ENCODE measurements at regions not wholly inside any gene's neighbourhood (a gene's known extent, or its start where the extent isn't known, plus 50 kb on each side); places are given as distances from the start of the nearest gene placed in this dataset.

- Histone ChIP-seq H3K27ac (no peak overlapping the region), H3K4me1 (no peaks in the 10 kb centered on the region), H3K4me3 (no peak overlapping the region), H3K9me3 (no peaks in the 10 kb centered on the region), H3K27me3 (no peaks in the 10 kb centered on the region), H3K36me3 (ENCODE audit: low read depth, missing control alignments) (no peaks in the 10 kb centered on the region)
- 22 to 31% methylated on average over 1 of the region's 1 CpG for WGBS, 2 donors
- TF ChIP-seq POLR2A (IDR thresholded peaks at IDR 0.05) = no peak
- TF ChIP-seq, protein P1, sequence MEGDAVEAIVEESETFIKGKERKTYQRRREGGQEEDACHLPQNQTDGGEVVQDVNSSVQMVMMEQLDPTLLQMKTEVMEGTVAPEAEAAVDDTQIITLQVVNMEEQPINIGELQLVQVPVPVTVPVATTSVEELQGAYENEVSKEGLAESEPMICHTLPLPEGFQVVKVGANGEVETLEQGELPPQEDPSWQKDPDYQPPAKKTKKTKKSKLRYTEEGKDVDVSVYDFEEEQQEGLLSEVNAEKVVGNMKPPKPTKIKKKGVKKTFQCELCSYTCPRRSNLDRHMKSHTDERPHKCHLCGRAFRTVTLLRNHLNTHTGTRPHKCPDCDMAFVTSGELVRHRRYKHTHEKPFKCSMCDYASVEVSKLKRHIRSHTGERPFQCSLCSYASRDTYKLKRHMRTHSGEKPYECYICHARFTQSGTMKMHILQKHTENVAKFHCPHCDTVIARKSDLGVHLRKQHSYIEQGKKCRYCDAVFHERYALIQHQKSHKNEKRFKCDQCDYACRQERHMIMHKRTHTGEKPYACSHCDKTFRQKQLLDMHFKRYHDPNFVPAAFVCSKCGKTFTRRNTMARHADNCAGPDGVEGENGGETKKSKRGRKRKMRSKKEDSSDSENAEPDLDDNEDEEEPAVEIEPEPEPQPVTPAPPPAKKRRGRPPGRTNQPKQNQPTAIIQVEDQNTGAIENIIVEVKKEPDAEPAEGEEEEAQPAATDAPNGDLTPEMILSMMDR (IDR thresholded peaks at IDR 0.05) = no peak
- intact Hi-C loops (cut with DNase I; ENCODE audit: low total_unique reads) = no loop called here
- no peak for DNase-seq
Observed at GRCh38 chr14:62015243-62015642, 253.0 kb downstream of the SNAPC1 start.

DNA sequence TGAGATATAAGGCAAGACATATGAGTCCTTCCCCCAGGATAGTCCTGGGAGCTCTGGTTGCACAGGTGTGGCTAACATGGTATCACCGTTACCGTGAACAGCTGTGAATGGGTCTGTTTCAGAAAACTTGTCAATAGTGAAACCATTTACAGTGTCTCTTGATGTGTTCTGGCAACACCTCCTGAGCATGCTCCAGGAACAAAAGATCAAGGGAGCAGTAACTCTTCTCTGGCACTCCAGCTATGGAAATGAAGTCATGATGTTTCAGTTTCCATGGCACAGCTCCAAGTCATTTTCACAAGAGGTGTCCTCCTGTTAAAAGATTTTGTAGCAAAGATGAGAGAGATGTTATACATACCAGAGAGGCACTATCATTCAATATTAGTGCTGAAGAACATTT is 253.7 kb downstream of the SNAPC1 start:
- intact Hi-C loops (cut with DNase I; ENCODE audit: low total_unique reads) = no loop called here
- TF ChIP-seq POLR2A (IDR thresholded peaks at IDR 0.05) = no peak
- TF ChIP-seq, protein P1 (IDR thresholded peaks at IDR 0.05) = no peak
- no peaks in the 10 kb centered on the region for H3K4me1 ChIP-seq
- no peak overlapping the region for H3K27ac ChIP-seq
- no peaks in the 10 kb centered on the region for H3K9me3 ChIP-seq
- H3K4me3 ChIP-seq = no peak overlapping the region
- DNase-seq = no peak
- H3K36me3 ChIP-seq (ENCODE audit: low read depth, missing control alignments) = no peaks in the 10 kb centered on the region
- WGBS, 2 donors = 66 to 78% methylated on average over 2 of the region's 2 CpGs
- no peaks in the 10 kb centered on the region for H3K27me3 ChIP-seq

GRCh38 chr14:62017651-62018230 is 255.5 kb downstream of the SNAPC1 start:
- no peaks in the 10 kb centered on the region for H3K4me1 ChIP-seq
- H3K27me3 ChIP-seq = no peaks in the 10 kb centered on the region
- WGBS, 2 donors = 78 to 81% methylated on average over 7 of the region's 7 CpGs
- H3K27ac ChIP-seq = no peak overlapping the region
- H3K36me3 ChIP-seq (ENCODE audit: low read depth, missing control alignments) = no peaks in the 10 kb centered on the region
- intact Hi-C loops (cut with DNase I; ENCODE audit: low total_unique reads) = no loop called here
- H3K9me3 ChIP-seq = no peaks in the 10 kb centered on the region
- no peak for TF ChIP-seq POLR2A (IDR thresholded peaks at IDR 0.05)
- no peak for DNase-seq
- H3K4me3 ChIP-seq = no peak overlapping the region

DNA sequence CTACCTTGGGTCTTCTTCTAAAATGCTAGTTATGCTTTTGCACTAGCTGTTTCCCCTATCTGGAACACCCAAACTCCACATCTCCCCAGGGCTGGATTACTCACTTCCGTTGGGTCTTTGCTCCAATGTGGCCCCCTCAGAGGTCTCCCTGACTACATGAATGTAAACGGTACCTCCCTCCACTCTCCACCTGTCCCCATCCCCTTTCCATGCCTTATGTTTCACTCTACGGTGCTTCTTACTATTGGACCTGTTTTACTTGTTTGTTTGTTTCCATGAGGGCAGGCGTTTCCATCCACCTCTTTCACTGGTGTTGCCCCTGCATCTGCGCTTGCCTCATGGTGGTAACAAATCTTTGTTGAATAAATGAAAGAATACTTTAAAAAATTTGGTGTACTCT is 256.4 kb downstream of the SNAPC1 start:
- Histone ChIP-seq H3K9me3 (no peaks in the 10 kb centered on the region), H3K4me1 (no peaks in the 10 kb centered on the region), H3K36me3 (ENCODE audit: low read depth, missing control alignments) (no peaks in the 10 kb centered on the region), H3K4me3 (no peak overlapping the region), H3K27ac (no peak overlapping the region), H3K27me3 (no peaks in the 10 kb centered on the region)
- TF ChIP-seq, protein P1 (IDR thresholded peaks at IDR 0.05) = no peak
- TF ChIP-seq POLR2A (IDR thresholded peaks at IDR 0.05) = no peak
- intact Hi-C loops (cut with DNase I; ENCODE audit: low total_unique reads) = no loop called here
- WGBS, 2 donors = 83% methylated on average over 5 of the region's 5 CpGs
- no peak for DNase-seq

GRCh38 chr14:62027958-62028357 is 265.7 kb downstream of the SNAPC1 start:
- Histone ChIP-seq H3K4me3 (no peak overlapping the region), H3K27me3 (no peaks in the 10 kb centered on the region), H3K9me3 (no peaks in the 10 kb centered on the region), H3K36me3 (ENCODE audit: low read depth, missing control alignments) (no peaks in the 10 kb centered on the region), H3K4me1 (no peaks in the 10 kb centered on the region), H3K27ac (no peak overlapping the region)
- TF ChIP-seq, protein P1 (IDR thresholded peaks at IDR 0.05) = no peak
- TF ChIP-seq POLR2A (IDR thresholded peaks at IDR 0.05) = no peak
- intact Hi-C loops (cut with DNase I; ENCODE audit: low total_unique reads) = no loop called here
- WGBS, 2 donors = 48 to 66% methylated on average over 2 of the region's 2 CpGs
- DNase-seq = no peak

All from testis (tissue), 2 donors.